LNCAP (cell line): ENCODE measurements at regions not wholly inside any gene's neighbourhood (a gene's known extent, or its start where the extent isn't known, plus 50 kb on each side); places are given as distances from the start of the nearest gene placed in this dataset.

Source experiments
- CTCF ChIP-seq: fragments of 450-650 bp; IDR thresholded peaks from 2 replicates; pipeline ENCODE4 v1.5.1; 2017; ENCODE audit warnings: mild to moderate bottlenecking

GRCh38 chr22:48798281-48799226 is 1029.1 kb downstream of the BRD1 start:
- no peak for TF ChIP-seq CTCF

- no peak for TF ChIP-seq CTCF
Measured at GRCh38 chr22:48797731-48798130, 1029.9 kb downstream of the BRD1 start.

GRCh38 chr22:48796310-48797015 is 1031.2 kb downstream of the BRD1 start:
- no peak for TF ChIP-seq CTCF

- no peak for TF ChIP-seq CTCF
Measured at GRCh38 chr22:48795664-48796063, 1032.0 kb downstream of the BRD1 start.

- no peak for TF ChIP-seq CTCF
Measured at GRCh38 chr22:48794906-48795305, 1032.8 kb downstream of the BRD1 start.

GRCh38 chr22:48793949-48794348 is 1033.7 kb downstream of the BRD1 start:
- no peak for TF ChIP-seq CTCF

- TF ChIP-seq CTCF: no peak
Measured at GRCh38 chr22:48786679-48786996, 1041.0 kb downstream of the BRD1 start.
